Activated T-cell treated with anti-CD3 and anti-CD28 coated beads, Interleukin-2, amount 50 U/mL, for 24 hours (primary cell): ENCODE measurements at regions not wholly inside any gene's neighbourhood (a gene's known extent, or its start where the extent isn't known, plus 50 kb on each side); places are given as distances from the start of the nearest gene placed in this dataset.

ENCODE experiments used
- DNase-seq: peaks from one replicate; pipeline ENCODE4 v3.0.0-alpha.2; 2020
- H3K27ac Mint-ChIP-seq: 2 replicates; pipeline ENCODE4 v1.8.0; 2020; ENCODE audit warnings: mild to moderate bottlenecking, mixed read lengths
- H3K27me3 Mint-ChIP-seq: 2 replicates; pipeline ENCODE4 v1.8.0; 2020; ENCODE audit warnings: mixed read lengths
- H3K36me3 Mint-ChIP-seq: 2 replicates; pipeline ENCODE4 v1.8.0; 2020; ENCODE audit warnings: low read depth, mixed read lengths
- H3K4me1 Mint-ChIP-seq: 2 replicates; pipeline ENCODE4 v1.8.0; 2020; ENCODE audit warnings: low read depth, mixed read lengths
- H3K4me3 Mint-ChIP-seq: 2 replicates; pipeline ENCODE4 v1.8.0; 2020; ENCODE audit warnings: mild to moderate bottlenecking, moderate library complexity, mixed read lengths
- H3K9me3 Mint-ChIP-seq: 2 replicates; pipeline ENCODE4 v1.8.0; 2020; ENCODE audit warnings: mixed read lengths

- Mint-ChIP-seq H3K4me1 (no peaks in the 10 kb centered on the region), H3K27me3 (peaks cover 11% of the 10 kb centered on the region), H3K27ac (no peak overlapping the region), H3K9me3 (no peaks in the 10 kb centered on the region), H3K36me3 (no peaks in the 10 kb centered on the region), H3K4me3 (no peak overlapping the region)
- no peak for DNase-seq
Observed at GRCh38 chr3:178381555-178381954, 154.7 kb upstream of the KCNMB2 start.

- no peak overlapping the region for H3K4me3 Mint-ChIP-seq
- peaks cover 13% of the 10 kb centered on the region for H3K27me3 Mint-ChIP-seq
- no peaks in the 10 kb centered on the region for H3K9me3 Mint-ChIP-seq
- no peak overlapping the region for H3K27ac Mint-ChIP-seq
- no peak for DNase-seq
- H3K4me1 Mint-ChIP-seq, result no peaks in the 10 kb centered on the region
- no peaks in the 10 kb centered on the region for H3K36me3 Mint-ChIP-seq
Observed at GRCh38 chr3:178381971-178382448, 154.2 kb upstream of the KCNMB2 start.

GRCh38 chr3:178382449-178383061 lies 153.7 kb upstream of the KCNMB2 start:
- DNase-seq, result no peak
- Mint-ChIP-seq H3K27me3 (peaks cover 17% of the 10 kb centered on the region), H3K4me3 (no peak overlapping the region), H3K27ac (no peak overlapping the region), H3K36me3 (no peaks in the 10 kb centered on the region), H3K4me1 (no peaks in the 10 kb centered on the region), H3K9me3 (no peaks in the 10 kb centered on the region)

GRCh38 chr3:178384321-178385230 lies 151.7 kb upstream of the KCNMB2 start:
- Mint-ChIP-seq H3K27me3 (peaks cover 18% of the 10 kb centered on the region), H3K4me3 (no peak overlapping the region), H3K27ac (no peak overlapping the region), H3K9me3 (no peaks in the 10 kb centered on the region), H3K36me3 (no peaks in the 10 kb centered on the region), H3K4me1 (no peaks in the 10 kb centered on the region)
- no peak for DNase-seq

GRCh38 chr3:178385280-178385952 lies 150.8 kb upstream of the KCNMB2 start:
- Mint-ChIP-seq H3K9me3 (no peaks in the 10 kb centered on the region), H3K36me3 (no peaks in the 10 kb centered on the region), H3K27ac (no peak overlapping the region), H3K4me3 (no peak overlapping the region), H3K4me1 (no peaks in the 10 kb centered on the region), H3K27me3 (peaks cover 21% of the 10 kb centered on the region)
- DNase-seq, result no peak

- no peak overlapping the region for H3K4me3 Mint-ChIP-seq
- H3K4me1 Mint-ChIP-seq, result no peaks in the 10 kb centered on the region
- no peaks in the 10 kb centered on the region for H3K9me3 Mint-ChIP-seq
- no peaks in the 10 kb centered on the region for H3K36me3 Mint-ChIP-seq
- no peak for DNase-seq
- peaks cover 26% of the 10 kb centered on the region for H3K27me3 Mint-ChIP-seq
- H3K27ac Mint-ChIP-seq, result no peak overlapping the region
Observed at GRCh38 chr3:178386401-178386800, 149.8 kb upstream of the KCNMB2 start.

- Mint-ChIP-seq H3K27me3 (peaks cover 26% of the 10 kb centered on the region), H3K4me3 (no peak overlapping the region), H3K9me3 (no peaks in the 10 kb centered on the region), H3K27ac (no peak overlapping the region), H3K36me3 (no peaks in the 10 kb centered on the region), H3K4me1 (no peaks in the 10 kb centered on the region)
- no peak for DNase-seq
Observed at GRCh38 chr3:178386880-178387279, 149.4 kb upstream of the KCNMB2 start.

- Mint-ChIP-seq H3K36me3 (no peaks in the 10 kb centered on the region), H3K27me3 (peaks cover 32% of the 10 kb centered on the region), H3K4me3 (no peak overlapping the region), H3K27ac (no peak overlapping the region), H3K9me3 (no peaks in the 10 kb centered on the region), H3K4me1 (peaks cover 5% of the 10 kb centered on the region)
- no peak for DNase-seq
Observed at GRCh38 chr3:178388473-178388872, 147.8 kb upstream of the KCNMB2 start.

- Mint-ChIP-seq H3K9me3 (no peaks in the 10 kb centered on the region), H3K27me3 (peaks cover 37% of the 10 kb centered on the region), H3K4me1 (peaks cover 5% of the 10 kb centered on the region), H3K27ac (no peak overlapping the region), H3K4me3 (no peak overlapping the region), H3K36me3 (no peaks in the 10 kb centered on the region)
- DNase-seq, result no peak
Observed at GRCh38 chr3:178389258-178389657, 147.0 kb upstream of the KCNMB2 start.

GRCh38 chr3:178392511-178392926 lies 143.7 kb upstream of the KCNMB2 start:
- Mint-ChIP-seq H3K9me3 (no peaks in the 10 kb centered on the region), H3K4me1 (peaks cover 5% of the 10 kb centered on the region), H3K27ac (no peak overlapping the region), H3K4me3 (no peak overlapping the region), H3K27me3 (peaks cover 25% of the 10 kb centered on the region), H3K36me3 (no peaks in the 10 kb centered on the region)
- DNase-seq, result no peak

- no peak overlapping the region for H3K27ac Mint-ChIP-seq
- H3K9me3 Mint-ChIP-seq, result no peaks in the 10 kb centered on the region
- H3K36me3 Mint-ChIP-seq, result no peaks in the 10 kb centered on the region
- peaks cover 5% of the 10 kb centered on the region for H3K4me1 Mint-ChIP-seq
- no peak overlapping the region for H3K4me3 Mint-ChIP-seq
- DNase-seq, result no peak
- peaks cover 27% of the 10 kb centered on the region for H3K27me3 Mint-ChIP-seq
Observed at GRCh38 chr3:178393146-178393545, 143.1 kb upstream of the KCNMB2 start.

GRCh38 chr3:178393824-178394223 lies 142.4 kb upstream of the KCNMB2 start:
- no peak overlapping the region for H3K4me3 Mint-ChIP-seq
- no peak overlapping the region for H3K27ac Mint-ChIP-seq
- H3K36me3 Mint-ChIP-seq, result no peaks in the 10 kb centered on the region
- peaks cover 5% of the 10 kb centered on the region for H3K4me1 Mint-ChIP-seq
- peaks cover 27% of the 10 kb centered on the region for H3K27me3 Mint-ChIP-seq
- H3K9me3 Mint-ChIP-seq, result no peaks in the 10 kb centered on the region
- no peak for DNase-seq

- DNase-seq, result no peak
- no peaks in the 10 kb centered on the region for H3K36me3 Mint-ChIP-seq
- H3K4me3 Mint-ChIP-seq, result no peak overlapping the region
- no peaks in the 10 kb centered on the region for H3K9me3 Mint-ChIP-seq
- peaks cover 17% of the 10 kb centered on the region for H3K27me3 Mint-ChIP-seq
- H3K4me1 Mint-ChIP-seq, result peaks cover 5% of the 10 kb centered on the region
- H3K27ac Mint-ChIP-seq, result no peak overlapping the region
Observed at GRCh38 chr3:178396318-178396717, 139.9 kb upstream of the KCNMB2 start.

GRCh38 chr3:178397202-178397601 lies 139.0 kb upstream of the KCNMB2 start:
- H3K27me3 Mint-ChIP-seq, result peaks cover 22% of the 10 kb centered on the region
- DNase-seq, result no peak
- no peak overlapping the region for H3K4me3 Mint-ChIP-seq
- no peaks in the 10 kb centered on the region for H3K9me3 Mint-ChIP-seq
- peaks cover 5% of the 10 kb centered on the region for H3K4me1 Mint-ChIP-seq
- H3K36me3 Mint-ChIP-seq, result no peaks in the 10 kb centered on the region
- H3K27ac Mint-ChIP-seq, result no peak overlapping the region

GRCh38 chr3:178397836-178398235 lies 138.4 kb upstream of the KCNMB2 start:
- peaks cover 25% of the 10 kb centered on the region for H3K27me3 Mint-ChIP-seq
- H3K4me3 Mint-ChIP-seq, result no peak overlapping the region
- DNase-seq, result no peak
- H3K36me3 Mint-ChIP-seq, result no peaks in the 10 kb centered on the region
- H3K9me3 Mint-ChIP-seq, result no peaks in the 10 kb centered on the region
- no peak overlapping the region for H3K27ac Mint-ChIP-seq
- H3K4me1 Mint-ChIP-seq, result peaks cover 4% of the 10 kb centered on the region
